ENCODE measurements at regions not wholly inside any gene's neighbourhood (a gene's known extent, or its start where the extent isn't known, plus 50 kb on each side); places are given as distances from the start of the nearest gene placed in this dataset.

- TF ChIP-seq NFAT5 (CRISPR knock-in tag; IDR thresholded peaks at IDR 0.05) (peak; percentile 87; the same call in 1 of the 2 replicates), STAG1 (CRISPR knock-in tag; IDR thresholded peaks at IDR 0.05) (peak; percentile 92), TOPORS (CRISPR knock-in tag; IDR thresholded peaks at IDR 0.05) (peak; percentile 76; the same call in 1 of the 2 replicates), ZNF292 (CRISPR knock-in tag; IDR thresholded peaks at IDR 0.05; ENCODE audit: borderline replicate concordance, low read depth) (no peak), MTERF4 (CRISPR knock-in tag; IDR thresholded peaks at IDR 0.05) (no peak), IKZF1 (IDR thresholded peaks at IDR 0.05) (no peak), SETDB1 (CRISPR knock-in tag; IDR thresholded peaks at IDR 0.05; ENCODE audit: borderline replicate concordance) (no peak), ZNF44 (CRISPR knock-in tag; IDR thresholded peaks at IDR 0.05) (no peak), POGK (CRISPR knock-in tag; conservative IDR thresholded peaks at IDR 0.05) (peak; percentile 69; the same call in 1 of the 2 replicates), ZNF839 (CRISPR knock-in tag; IDR thresholded peaks at IDR 0.05; ENCODE audit: borderline replicate concordance) (no peak), THAP11 (CRISPR knock-in tag; IDR thresholded peaks at IDR 0.05) (no peak), ZC3H13 (CRISPR knock-in tag; IDR thresholded peaks at IDR 0.05) (no peak), ZNF512 (CRISPR knock-in tag; IDR thresholded peaks at IDR 0.05) (peak; percentile 31; the same call in 1 of the 2 replicates), ZFP1 (CRISPR knock-in tag; IDR thresholded peaks at IDR 0.05) (no peak), EED (CRISPR knock-in tag; IDR thresholded peaks at IDR 0.05) (no peak)
Measured at GRCh38 chr16:66270333-66270927, 96.1 kb upstream of the CDH5 start (continued).
